OCI-LY7 (cell line): ENCODE measurements at regions not wholly inside any gene's neighbourhood (a gene's known extent, or its start where the extent isn't known, plus 50 kb on each side); places are given as distances from the start of the nearest gene placed in this dataset.
"Not testable (repeated sequence)": the region's sequence is repeated elsewhere in the genome, so short reads cannot be mapped to it uniquely, and the experiment has no call there.

Experiments used
- BruUV-seq: library from RNA; stranded (reverse); fragments of 400-500 nt; replicated peaks from 2 replicates; lab custom pipeline; 2021; lab: Mats Ljungman, UMichigan
- CTCF ChIA-PET: fragments of 300-600 bp; sonication (Branson Sonifier 250); formaldehyde crosslinking; loops from one replicate; lab custom pipeline; 2022; ENCODE audit warnings: antibody characterized with exemption; ENCODE audit not compliant: unreplicated experiment; lab: Charles Lee
- POLR2A ChIA-PET: fragments of 300-600 bp; sonication (Branson Sonifier 250); formaldehyde crosslinking; loops from one replicate; lab custom pipeline; 2022; ENCODE audit warnings: antibody characterized with exemption; lab: Charles Lee
- DNase-seq: peaks from one replicate; pipeline ENCODE4 v3.0.0-alpha.2; 2015; ENCODE audit warnings: low spot score
- H2AFZ ChIP-seq: fragments of 200-600 bp; sonication (generic), shearing (Covaris generic); 2 replicates; pipeline ENCODE4 v1.6.1; 2014; ENCODE audit warnings: mild to moderate bottlenecking, antibody characterized with exemption, low read length, moderate library complexity
- H3K27ac ChIP-seq: fragments of 200-600 bp; sonication (generic); 2 replicates; pipeline ENCODE4 v1.5.1; 2014; ENCODE audit warnings: mixed run types, low read depth, mild to moderate bottlenecking, moderate library complexity, low read length, inconsistent platforms; ENCODE audit not compliant: poor library complexity, severe bottlenecking
- H3K36me3 ChIP-seq: fragments of 200-600 bp; sonication (generic); 2 replicates; pipeline ENCODE4 v1.6.1; 2014; ENCODE audit warnings: mild to moderate bottlenecking, antibody characterized with exemption, low read length, moderate library complexity, mixed read lengths; ENCODE audit not compliant: insufficient read depth
- H3K4me1 ChIP-seq: fragments of 200-600 bp; sonication (generic); 2 replicates; pipeline ENCODE4 v1.5.1; 2014; ENCODE audit warnings: mild to moderate bottlenecking, low read length; ENCODE audit not compliant: insufficient read depth, poor library complexity, severe bottlenecking
- H3K4me2 ChIP-seq: fragments of 200-600 bp; sonication (generic); 2 replicates; pipeline ENCODE4 v1.6.1; 2014; ENCODE audit warnings: mild to moderate bottlenecking, low read length
- H3K4me3 ChIP-seq: fragments of 200-600 bp; sonication (generic); 2 replicates; pipeline ENCODE4 v1.5.1; 2014; ENCODE audit warnings: mild to moderate bottlenecking, low read depth, low read length; ENCODE audit not compliant: poor library complexity, severe bottlenecking
- H3K79me2 ChIP-seq: fragments of 200-600 bp; sonication (generic); 2 replicates; pipeline ENCODE4 v1.6.1; 2016; ENCODE audit warnings: low read depth, mild to moderate bottlenecking, low read length, moderate library complexity, mixed read lengths; ENCODE audit not compliant: insufficient read depth
- H3K9me2 ChIP-seq: fragments of 200-600 bp; sonication (generic); 2 replicates; pipeline ENCODE4 v1.6.1; 2016; ENCODE audit warnings: mild to moderate bottlenecking, low read length, mixed read lengths; ENCODE audit not compliant: insufficient read depth
- H3K9me3 ChIP-seq: fragments of 200-600 bp; sonication (generic); 2 replicates; pipeline ENCODE4 v1.6.1; 2014; ENCODE audit warnings: mild to moderate bottlenecking, mixed run types, low read length, mixed read lengths
- H4K20me1 ChIP-seq: fragments of 200-600 bp; sonication (generic); 2 replicates; pipeline ENCODE4 v1.6.1; 2014; ENCODE audit warnings: mild to moderate bottlenecking, antibody characterized with exemption, low read length, moderate library complexity, mixed read lengths; ENCODE audit not compliant: insufficient read depth
- EZH2phosphoT487 ChIP-seq: fragments of 200-600 bp; sonication (generic); IDR thresholded peaks from 2 replicates; pipeline ENCODE4 v1.6.1; 2018; ENCODE audit warnings: low read depth, borderline replicate concordance, mild to moderate bottlenecking, mixed run types, antibody characterized with exemption, low read length, moderate library complexity, mixed read lengths
- intact Hi-C: fragments of 100-400 bp; cut with micrococcal nuclease; formaldehyde crosslinking; loops from one replicate; pipeline ENCODE4 v1.10.0; 2022; ENCODE audit not compliant: unreplicated experiment
- TF ChIP-seq, protein P1 (sequence below): fragments of 200-600 bp; sonication (generic); conservative IDR thresholded peaks from 2 replicates; pipeline ENCODE4 v1.5.1; 2014; ENCODE audit warnings: mild to moderate bottlenecking, antibody characterized with exemption, low read length, moderate library complexity, mixed read lengths

DNA sequence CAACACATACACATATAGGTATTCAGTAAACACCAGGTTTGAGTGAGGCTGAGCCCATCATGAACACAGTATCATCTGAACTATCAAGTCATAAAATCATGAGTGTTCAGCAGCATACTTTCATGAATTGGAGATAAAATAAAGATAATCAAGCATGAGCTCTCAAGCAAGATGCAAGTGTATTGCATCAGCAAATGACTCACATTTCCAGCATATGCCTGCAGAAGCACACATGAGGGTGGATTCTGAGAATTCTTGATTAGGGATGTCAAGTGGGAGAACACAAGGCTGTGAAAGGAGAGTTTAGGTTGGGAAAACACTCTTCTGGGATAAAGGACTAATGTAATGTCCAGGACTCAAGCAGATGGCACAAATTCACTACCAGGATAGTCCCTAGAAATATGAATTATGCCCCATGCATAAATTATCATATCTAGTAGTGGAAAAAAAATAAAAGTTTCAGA, 299.2 kb downstream of the SRGAP2C start:
- DNase-seq, result no peak
- CTCF ChIA-PET, result no interaction called here
- H3K9me3 ChIP-seq, result peaks cover 5% of the 10 kb centered on the region; the same call in 1 of the 2 replicates
- H4K20me1 ChIP-seq, result no peaks in the 10 kb centered on the region
- H3K27ac ChIP-seq, result no peak overlapping the region
- no peak for TF ChIP-seq EZH2phosphoT487
- TF ChIP-seq, protein P1, sequence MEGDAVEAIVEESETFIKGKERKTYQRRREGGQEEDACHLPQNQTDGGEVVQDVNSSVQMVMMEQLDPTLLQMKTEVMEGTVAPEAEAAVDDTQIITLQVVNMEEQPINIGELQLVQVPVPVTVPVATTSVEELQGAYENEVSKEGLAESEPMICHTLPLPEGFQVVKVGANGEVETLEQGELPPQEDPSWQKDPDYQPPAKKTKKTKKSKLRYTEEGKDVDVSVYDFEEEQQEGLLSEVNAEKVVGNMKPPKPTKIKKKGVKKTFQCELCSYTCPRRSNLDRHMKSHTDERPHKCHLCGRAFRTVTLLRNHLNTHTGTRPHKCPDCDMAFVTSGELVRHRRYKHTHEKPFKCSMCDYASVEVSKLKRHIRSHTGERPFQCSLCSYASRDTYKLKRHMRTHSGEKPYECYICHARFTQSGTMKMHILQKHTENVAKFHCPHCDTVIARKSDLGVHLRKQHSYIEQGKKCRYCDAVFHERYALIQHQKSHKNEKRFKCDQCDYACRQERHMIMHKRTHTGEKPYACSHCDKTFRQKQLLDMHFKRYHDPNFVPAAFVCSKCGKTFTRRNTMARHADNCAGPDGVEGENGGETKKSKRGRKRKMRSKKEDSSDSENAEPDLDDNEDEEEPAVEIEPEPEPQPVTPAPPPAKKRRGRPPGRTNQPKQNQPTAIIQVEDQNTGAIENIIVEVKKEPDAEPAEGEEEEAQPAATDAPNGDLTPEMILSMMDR, result no peak
- H2AFZ ChIP-seq, result 0 out of 2 replicates have a peak overlapping the region, but pooled peaks have one; percentile 18
- intact Hi-C loops, result loop anchor here (2.0 kb wide), 1 partner anchor 19 kb away; no protein-coding TSS in a partner anchor
- H3K4me1 ChIP-seq, result no peaks in the 10 kb centered on the region
- no peak overlapping the region for H3K4me3 ChIP-seq
- POLR2A ChIA-PET, result interaction anchor here (1.0 to 1.1 kb wide), 2 partner anchors 8 to 33 kb away, joined by 3 read pairs; no protein-coding TSS in a partner anchor
- H3K4me2 ChIP-seq, result no peak overlapping the region
- no peaks in the 10 kb centered on the region for H3K79me2 ChIP-seq
- BruUV-seq, result no TSS peak
- no peaks in the 10 kb centered on the region for H3K36me3 ChIP-seq
- H3K9me2 ChIP-seq, result no peaks in the 10 kb centered on the region

DNA sequence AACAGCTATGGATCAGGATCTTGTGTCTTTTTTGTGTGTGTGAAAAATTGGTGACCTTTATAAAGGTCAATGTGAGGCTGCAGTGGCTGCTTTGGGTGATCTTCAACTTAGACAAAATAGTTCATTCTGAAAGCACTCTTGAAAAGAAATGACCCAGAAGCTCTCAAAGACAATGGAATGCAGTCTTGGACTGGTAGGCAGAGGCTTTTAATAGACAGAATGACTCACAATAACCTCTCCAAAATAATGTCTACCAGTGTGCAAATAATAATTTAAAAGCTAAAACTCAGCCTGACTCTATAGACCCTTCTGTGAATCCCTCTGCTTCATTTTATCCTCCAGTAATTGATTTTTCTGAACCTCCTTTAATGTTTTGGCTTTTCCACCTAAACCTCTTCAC, 310.0 kb downstream of the SRGAP2C start:
- H4K20me1 ChIP-seq, H3K79me2 ChIP-seq, H3K9me3 ChIP-seq, DNase-seq, BruUV-seq, H2AFZ ChIP-seq, H3K4me2 ChIP-seq, H3K9me2 ChIP-seq, CTCF ChIA-PET, intact Hi-C loops, H3K36me3 ChIP-seq, H3K4me1 ChIP-seq, H3K4me3 ChIP-seq, H3K27ac ChIP-seq: not testable (repeated sequence)
- POLR2A ChIA-PET, result interaction anchor here (0.6 to 1.4 kb wide), 4 partner anchors 11 to 47 kb away, joined by 3 read pairs; no protein-coding TSS in a partner anchor

DNA sequence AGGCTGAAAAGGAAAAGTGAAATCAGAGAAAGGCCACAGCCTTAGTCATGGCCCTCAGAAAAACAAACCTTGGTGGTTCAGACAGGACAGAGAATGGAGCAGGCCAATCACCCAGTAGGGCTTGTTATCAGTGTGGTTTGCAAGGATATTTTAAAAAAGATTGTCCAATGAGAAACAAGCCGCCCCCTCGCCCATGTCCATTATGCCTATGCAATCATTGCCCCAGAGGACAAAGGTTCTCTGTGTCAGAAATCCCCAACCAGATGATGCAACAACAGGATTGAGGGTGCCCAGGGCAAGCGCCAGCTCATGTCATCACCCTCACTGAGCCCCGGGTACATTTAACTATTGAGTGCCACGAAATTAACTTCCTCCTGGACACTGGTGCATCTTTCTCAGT, 326.7 kb downstream of the SRGAP2C start:
- H4K20me1 ChIP-seq, H2AFZ ChIP-seq, H3K79me2 ChIP-seq, H3K4me3 ChIP-seq, POLR2A ChIA-PET, H3K27ac ChIP-seq, H3K9me2 ChIP-seq, H3K4me1 ChIP-seq, BruUV-seq, H3K4me2 ChIP-seq, DNase-seq, CTCF ChIA-PET, intact Hi-C loops: not testable (repeated sequence)
- peaks cover 18% of the 10 kb centered on the region; the same call in 1 of the 2 replicates for H3K36me3 ChIP-seq
- peaks cover 45% of the 10 kb centered on the region; the same call in 1 of the 2 replicates for H3K9me3 ChIP-seq

DNA sequence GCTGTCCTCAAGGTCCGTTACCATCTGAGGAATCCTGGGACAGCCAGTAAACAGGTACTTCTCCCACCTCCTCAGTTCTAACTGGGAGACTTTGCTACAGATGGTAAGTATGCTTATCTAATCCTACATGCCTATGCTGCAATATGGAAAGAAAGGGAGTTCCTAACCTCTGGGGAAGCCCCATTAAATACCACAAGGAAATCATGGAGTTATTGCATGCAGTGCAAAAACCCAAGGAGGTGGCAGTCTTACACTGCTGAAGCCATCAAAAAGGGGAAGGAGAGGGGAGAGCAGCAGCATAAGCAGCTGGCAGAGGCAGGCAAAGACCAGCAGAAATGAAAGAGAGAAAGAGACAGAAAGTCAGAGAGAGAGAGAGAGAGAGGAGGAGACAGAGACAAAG, 327.1 kb downstream of the SRGAP2C start:
- H4K20me1 ChIP-seq, H3K79me2 ChIP-seq, POLR2A ChIA-PET, H3K4me3 ChIP-seq, BruUV-seq, H2AFZ ChIP-seq, CTCF ChIA-PET, intact Hi-C loops, DNase-seq, H3K27ac ChIP-seq, H3K9me2 ChIP-seq, H3K4me2 ChIP-seq: not testable (repeated sequence)
- peaks cover 18% of the 10 kb centered on the region; the same call in 1 of the 2 replicates for H3K36me3 ChIP-seq
- H3K9me3 ChIP-seq, result peaks cover 45% of the 10 kb centered on the region; the same call in 1 of the 2 replicates
- peaks cover 14% of the 10 kb centered on the region for H3K4me1 ChIP-seq
